HuH-7 (cell line): ENCODE measurements at regions not wholly inside any gene's neighbourhood (a gene's known extent, or its start where the extent isn't known, plus 50 kb on each side); places are given as distances from the start of the nearest gene placed in this dataset.

ENCODE experiments used
- DNase-seq: peaks from one replicate; pipeline ENCODE4 v3.0.0; 2011; ENCODE audit warnings: low spot score

DNA sequence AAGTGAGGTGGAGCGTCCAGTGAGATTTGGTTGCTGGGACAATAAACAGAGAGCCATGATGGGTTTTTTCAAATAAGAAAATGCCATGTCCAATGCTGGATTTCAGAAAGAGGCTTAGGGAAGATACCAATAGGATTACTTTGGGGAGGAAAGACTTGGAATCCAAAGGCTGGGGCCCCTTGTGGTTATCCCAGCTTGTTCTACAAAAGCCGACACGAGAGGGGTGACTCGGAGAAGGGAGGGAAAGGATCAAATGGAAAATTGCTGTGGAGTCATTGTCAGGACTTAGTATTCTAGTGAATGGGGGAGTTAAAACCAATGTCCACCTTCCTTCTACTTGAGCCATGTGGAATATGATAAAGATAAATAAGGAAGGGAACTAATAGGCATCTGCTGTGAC, 305.5 kb downstream of the SOX9 start:
- DNase-seq: no peak

DNA sequence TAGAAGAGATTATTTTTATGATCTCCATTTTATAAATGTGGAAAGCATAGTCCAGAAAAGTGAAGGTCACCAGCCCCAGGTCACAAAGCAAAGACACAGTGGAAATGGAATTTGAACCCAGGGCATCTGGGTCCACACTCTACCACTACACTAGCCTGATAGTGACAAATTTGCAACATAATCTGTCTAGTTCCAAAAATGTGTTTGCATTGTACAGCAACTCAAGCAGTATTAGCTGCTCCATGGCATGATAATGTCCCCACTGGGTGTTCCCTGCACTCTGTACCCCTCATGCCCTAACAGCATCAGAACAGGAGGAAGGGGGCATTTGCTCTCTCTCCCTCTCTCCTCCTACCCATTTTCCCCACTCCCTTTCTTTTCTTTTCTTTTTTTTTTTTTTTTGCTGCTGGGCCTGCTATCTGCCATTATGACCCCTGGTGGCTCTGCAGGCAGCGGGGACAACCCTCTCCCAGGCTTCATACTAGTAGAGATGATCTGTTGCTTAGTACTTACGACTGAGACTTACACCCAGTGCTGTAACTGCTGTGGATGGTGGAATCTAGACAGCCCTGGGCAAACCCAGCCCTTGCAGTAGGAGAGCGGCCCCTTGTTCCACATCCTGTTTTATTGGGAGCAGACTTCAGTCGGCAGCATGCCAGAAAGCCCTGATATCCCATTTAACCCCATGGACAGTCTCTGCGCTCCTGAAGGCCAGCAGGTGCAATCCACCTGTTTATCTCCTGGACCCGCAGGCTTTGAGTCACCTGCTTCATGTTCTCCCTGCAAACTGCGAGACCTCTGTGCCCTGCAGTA, 306.3 kb downstream of the SOX9 start:
- DNase-seq: no peak

DNA sequence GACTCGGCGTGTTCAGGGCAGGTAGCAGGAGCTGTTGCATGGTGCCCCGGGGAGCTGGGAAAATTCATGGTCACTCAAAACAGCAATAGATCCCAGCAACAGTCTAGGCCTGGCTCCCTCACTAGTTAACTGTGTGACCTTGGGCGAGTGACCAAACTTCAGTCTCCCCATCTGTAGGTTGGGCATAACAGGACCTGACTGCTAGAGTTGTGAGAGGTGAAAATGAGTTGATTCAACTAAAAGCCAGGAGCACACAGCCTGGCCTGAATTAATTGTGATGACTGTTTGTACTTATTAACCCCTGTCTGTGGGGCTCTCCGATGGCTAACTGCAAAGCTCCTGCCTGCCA, 306.9 kb downstream of the SOX9 start:
- no peak for DNase-seq

DNA sequence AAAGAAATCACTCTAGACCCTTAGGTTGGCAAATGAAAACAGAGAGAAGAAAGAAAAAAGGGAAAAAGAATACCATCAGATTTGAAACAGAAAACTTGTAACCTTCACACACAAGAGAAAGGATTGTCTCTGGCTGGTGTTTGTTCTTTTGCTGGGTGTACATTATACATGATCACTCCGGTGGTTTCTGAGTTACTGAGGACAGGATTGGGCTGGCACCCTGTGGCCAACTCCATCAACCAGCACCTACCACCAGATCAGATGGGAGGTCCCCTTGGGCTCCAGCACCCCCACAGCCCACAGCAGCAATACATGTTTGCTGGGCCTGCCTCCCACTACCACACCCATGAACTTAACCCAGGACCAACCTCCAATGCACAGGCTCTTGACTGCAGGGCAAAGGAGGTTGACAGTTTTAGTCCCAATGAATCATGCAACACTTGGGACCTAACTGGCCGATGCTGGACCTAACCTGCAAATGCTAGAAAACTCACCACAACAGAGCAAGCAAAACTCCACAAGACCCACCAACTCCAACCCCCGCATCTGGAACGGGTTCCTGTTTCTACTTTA, 308.3 kb downstream of the SOX9 start:
- DNase-seq: no peak

DNA sequence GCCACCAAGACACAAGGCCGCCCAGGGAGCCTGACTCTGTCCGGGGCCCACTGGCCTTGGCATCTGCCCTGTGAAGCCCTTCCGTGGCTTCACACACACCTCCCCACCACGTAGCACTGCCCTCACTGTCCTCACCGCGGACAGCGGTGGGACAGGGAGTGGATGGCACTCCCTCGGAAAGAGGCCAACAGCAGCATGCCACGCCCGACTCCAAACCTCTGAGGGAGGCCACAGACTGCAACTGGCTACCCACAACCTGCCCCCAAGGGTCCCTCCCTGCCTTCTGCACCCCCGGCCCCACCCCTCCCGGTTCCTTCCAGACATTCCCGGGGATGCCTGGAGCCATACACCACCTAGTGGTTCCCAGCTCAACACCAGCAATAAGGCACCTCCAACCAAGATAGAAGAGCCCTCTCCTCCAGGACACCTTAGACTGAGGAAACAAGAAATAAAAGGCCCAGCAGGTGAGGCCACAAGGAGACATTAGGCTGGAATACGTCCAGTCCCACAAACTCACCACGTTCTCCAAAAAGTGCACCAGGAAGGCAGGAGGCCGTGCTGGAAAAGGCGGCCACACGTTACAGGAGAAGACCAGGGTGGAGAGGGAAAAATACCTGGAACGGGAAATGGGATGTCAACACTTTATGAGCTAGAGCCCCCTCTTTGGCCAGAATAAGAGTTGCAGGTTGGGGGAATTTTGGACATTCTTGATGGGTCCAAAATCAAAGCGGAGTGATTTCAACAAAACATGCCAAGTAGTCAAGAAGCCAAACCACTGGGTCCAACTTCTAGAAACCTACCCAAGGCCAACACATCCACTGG, 310.0 kb downstream of the SOX9 start:
- no peak for DNase-seq

DNA sequence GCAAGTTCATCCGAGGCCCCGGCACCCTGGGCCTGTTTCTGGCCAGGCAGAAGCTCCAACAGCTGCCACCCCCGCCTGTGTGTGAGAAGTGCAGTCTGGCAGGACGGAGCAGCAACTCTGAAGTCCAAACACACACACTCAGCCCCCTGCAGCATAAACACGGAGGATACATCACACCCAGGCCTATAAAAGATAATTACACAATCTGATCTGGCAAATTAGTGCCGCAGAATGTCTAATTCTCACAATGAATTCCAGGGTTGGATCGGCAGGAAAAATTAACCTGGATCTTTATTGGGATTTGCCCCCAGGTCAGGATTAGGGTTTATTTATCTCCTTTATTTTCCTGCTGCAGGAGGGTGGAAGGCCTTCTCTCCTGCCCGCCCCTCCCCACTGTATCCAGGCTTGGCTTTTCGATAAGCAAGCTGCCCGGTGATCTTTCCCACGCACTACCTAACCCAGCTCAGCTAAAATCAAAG, 311.4 kb downstream of the SOX9 start:
- DNase-seq: no peak

DNA sequence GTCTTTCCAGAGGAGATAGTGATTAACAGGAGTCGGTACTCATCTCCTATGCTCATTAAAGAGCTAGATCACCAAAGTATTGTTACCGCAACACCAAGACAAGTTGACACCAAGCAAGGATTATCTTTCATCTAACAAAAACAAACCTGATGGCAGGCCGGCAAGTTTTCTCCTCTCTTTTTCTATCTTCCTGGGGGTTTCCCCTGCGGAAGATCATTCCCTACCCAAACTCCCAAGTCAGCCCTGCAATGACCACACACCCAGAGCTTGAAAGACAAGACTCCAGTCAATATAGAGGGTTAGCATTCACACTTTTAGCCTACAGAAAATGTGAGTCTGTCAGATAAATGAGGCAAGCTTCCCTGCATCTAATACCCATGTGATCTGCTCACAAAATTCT, 312.1 kb downstream of the SOX9 start:
- no peak for DNase-seq

DNA sequence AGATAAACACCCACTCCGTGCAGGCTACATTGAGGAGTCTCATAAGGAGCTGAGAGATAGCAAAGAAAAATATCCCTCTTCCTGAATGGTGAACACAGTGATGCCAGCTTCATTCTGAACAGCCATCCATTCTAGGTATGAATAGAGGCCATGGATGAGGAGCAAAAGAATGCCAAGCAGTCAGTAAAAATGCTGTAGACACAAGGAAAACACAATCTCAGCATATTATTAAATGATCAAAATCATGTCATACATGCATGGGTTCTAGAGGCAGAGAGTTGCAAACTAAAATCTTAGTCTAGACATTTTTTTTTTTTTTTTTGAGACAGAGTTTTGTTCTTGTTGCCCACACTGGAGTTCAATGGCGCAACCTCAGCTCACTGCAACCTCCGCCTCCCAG, 313.0 kb downstream of the SOX9 start:
- no peak for DNase-seq

DNA sequence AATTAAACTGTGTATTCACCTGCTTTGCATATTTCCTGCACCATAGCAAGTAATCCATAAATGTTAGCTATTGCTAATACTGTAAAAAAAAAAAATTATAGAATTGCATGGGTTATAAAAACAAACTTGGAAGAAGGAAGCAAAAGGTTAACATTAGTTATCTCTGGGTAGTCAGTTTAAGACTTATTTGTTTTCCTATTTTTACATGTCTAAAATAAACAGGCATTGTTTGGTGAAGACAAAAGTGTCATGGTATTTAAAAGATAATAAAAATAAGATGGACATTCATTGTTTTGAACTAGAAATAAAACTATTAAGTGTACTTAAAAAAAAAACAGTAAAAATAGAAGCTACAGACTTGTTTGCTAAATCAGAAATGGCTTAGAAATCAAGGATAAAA, 313.8 kb downstream of the SOX9 start:
- DNase-seq: no peak

DNA sequence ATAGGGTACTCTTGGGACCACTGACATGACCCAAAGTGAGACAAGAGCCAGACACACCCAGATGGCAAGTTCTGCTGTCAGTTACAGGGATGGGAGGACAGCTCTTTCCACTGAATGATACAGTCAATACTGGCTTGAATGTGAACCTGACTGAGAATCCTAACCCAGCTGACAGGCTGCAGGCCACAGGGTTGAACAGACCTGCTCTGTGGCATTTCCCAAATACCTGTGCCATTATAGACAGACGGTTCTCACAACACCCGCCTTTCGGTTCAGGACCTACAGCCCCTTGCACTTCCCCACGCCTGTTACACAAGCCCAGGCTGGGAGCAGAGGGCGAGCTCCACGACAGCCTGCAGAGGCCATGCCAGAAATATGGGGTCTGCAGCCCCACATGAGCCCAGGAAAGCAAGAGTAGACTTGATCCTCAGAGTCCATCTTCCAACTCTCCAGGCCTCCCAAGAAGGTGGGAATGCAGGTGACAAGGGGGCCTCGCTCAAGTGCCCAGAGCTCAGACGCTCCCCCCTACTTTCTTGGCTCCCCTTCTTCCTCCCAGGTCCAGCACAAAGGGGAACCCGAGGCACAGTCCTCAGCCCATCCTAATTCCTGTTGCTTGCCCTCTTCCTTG, 314.3 kb downstream of the SOX9 start:
- no peak for DNase-seq

DNA sequence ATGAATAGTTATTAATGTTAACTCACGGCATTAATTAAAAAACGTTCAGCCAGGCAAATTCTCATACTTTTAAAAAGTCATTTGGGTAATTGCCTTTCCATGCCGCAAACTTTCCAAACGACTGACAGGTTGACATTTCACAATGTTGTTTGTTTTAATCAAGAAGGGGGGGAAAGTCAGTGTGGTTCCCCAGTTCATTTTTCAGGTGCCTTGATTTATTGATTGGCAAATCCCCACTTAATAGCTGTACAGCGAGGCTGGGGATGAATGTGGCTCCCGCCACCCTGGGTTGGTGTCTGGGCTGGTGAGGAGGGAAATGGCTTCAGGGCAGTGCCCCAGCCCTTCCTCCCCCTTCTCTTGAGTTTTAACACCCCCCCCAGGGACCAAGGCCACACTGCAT, 318.0 kb downstream of the SOX9 start:
- no peak for DNase-seq

DNA sequence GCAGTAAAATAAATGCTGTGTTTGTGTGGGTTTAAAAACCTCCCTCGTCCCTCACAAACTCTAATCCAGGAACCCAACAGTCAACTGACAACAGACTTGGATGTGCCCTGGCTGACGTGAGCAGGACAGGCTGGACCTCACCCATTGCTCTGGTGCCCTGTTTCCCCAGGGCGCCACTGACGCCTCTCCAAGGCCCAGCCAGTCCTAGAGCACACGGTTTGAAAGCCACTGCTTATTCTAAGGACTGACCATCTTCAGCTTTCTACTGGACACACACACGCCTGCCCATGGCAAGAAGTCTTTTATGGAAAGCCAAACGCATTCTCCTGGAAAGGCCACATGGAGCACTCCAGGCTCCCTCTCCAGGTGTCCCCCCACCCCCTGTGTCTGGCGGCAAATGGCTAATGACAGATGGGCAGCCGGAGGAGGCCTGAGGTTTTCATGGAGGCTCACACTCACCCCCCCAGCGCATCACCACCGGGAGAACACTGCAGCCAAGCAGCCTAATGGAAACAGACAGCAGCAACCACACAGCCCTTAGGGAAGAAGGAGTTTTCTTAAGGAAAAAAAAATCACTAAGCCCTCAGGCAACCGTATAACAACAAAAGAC, 319.2 kb downstream of the SOX9 start:
- DNase-seq: no peak

DNA sequence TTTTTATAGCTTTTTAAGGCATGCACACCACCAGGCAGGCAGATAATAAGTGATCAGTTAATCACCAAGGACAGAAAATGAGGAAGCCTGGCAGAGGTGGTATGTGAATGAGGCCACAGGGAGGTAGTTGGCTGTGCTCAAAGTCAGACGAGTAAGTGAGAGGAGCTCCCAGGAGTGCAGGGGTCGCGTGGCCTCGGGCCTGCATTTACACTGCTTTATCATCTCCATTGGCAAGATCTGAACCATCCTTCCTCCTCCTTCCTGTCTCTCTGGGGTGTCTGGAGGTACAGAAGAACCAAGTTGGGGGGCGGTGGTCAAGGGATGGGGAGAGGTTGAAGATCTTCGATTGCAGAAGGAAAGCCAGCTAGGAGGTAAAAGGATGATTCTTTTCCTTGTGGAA, 320.1 kb downstream of the SOX9 start:
- DNase-seq: no peak

DNA sequence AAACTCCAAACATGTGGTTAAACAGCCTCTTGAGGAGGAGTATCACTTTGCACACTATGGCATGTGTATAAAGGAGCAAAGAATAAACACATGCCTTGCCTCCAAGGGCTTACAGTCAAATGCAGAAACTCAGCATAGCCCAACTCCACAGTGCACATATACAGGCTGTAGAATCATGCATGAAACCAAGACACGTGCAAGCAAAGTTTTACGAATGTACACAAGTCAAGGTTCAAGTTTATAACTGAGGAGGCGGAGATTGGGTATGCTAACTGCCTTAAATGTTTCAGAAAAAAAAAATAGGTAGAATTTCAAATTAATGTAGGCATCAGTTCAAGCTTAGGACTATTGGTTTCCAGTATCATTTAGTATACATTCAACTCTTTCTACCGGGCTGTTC, 321.1 kb downstream of the SOX9 start:
- DNase-seq: no peak

DNA sequence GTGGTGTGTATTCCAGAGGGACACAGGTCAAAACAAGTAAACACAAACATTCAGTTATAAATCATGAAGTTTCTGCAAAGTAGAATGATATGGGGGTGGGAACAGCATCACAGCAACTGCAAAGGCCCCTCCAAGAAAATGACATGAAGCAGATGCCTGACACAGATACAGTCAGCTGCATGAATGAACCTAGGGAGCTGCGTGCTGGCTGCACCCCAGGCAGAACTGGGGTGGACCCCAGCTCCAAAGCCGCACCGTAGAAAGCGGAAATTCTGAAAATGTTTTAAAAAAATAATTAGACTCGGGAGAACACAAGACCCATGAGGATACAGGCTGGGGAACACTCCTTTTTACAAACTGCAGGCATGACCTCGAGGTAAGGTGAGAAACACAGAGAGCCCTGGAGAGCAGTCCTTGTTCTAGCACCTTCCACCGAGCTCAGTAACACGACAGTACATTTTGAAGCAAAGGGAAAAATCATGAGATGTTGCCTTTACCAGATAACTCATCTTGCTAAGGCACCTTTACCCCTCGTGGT, 323.8 kb downstream of the SOX9 start:
- no peak for DNase-seq

DNA sequence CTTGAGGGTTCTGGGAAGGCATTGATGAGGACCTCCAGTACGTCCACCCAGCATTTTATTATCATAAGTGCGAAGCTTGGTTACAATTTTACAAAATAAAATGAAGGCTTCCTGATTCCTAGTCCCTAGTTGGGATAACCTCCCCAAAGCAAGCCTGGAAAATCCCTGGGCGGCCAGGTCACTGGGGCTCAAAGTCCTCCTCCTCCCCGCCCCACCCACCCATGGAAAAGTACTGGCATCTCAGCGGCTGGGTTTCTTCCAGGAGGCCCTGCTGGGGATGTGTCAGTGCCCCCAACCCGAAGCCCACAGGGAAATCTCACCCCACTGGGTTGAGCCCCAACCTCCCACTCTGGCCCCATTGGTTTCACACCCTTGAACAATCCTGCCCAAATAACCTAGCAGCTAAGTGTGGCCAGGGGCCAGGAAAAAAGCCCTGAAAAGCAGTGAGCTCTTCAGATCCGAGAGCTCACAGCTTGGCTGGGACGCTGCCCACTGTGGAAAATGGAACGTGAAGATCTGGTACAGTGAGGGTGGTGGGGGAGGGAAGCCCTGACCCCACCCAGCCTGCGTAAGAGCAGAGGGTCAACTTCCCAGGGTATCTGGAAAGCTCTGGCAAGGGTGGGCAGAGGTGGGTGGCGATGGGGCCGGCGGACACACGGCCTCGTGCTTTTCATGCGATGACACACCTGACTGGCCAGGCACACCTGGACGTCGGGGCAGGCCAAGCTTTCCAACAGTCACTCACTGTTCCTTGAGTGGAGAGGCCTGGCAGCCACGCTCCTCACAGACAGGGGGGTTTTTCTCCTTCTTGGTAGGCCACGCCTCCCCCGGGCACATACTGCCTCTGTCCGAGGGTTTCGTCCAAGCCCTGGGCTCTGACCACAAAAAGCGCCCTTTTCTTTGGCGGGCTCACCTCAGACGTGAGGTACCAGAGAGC, 324.5 kb downstream of the SOX9 start:
- peak; percentile 82 for DNase-seq

DNA sequence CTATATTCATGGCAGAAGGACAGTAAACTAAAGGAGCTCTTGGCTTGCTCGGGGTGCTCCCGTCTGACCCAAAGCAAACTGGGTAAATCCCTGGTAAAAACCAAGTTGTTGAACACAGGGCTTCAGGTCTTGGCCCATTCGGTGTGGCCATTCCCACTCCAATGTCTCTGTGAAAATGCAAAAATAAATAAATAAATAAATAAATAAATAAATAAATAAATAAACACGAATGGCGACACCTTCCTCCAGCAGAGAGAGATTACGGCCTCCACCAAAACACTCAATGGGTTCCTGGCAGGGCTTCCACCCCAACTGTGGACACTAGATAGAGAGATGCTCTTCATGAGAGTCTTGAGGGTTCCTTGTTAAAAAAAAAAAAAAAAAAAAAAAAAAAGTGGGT, 325.3 kb downstream of the SOX9 start:
- no peak for DNase-seq

DNA sequence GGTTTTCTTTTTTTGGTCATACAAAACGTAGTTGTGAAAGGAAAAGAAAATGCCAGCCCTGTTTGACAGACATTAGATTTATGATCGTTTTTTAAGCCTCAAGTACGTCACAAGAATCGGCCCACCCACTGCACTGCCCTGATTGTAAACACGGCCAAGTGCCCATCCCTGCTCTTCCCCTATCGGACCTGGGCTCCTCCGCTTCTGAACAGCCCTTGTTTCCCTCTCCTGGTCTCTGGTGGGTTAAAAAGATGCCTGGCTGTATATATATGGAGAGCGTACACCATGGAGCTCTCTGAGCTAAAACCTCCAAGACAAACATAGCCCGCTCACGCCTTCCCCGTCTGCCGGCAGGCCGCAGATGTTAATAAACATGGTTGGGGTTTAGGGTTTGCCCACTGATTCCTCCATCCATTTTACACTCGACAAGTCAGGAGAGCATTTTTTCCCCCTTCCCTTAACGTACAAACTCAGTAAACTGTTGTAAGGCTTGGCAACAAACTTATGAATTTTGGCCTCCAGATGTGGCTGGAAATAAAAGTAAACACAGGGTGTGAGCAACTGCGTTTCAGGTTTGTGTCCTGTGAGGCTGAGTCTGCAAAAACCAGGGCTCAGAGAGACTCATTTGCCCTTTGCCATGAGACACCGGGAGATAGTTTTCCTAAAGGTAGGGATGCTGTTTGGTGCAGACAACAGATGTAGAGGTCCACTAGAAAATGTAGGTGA, 325.9 kb downstream of the SOX9 start:
- DNase-seq: no peak

DNA sequence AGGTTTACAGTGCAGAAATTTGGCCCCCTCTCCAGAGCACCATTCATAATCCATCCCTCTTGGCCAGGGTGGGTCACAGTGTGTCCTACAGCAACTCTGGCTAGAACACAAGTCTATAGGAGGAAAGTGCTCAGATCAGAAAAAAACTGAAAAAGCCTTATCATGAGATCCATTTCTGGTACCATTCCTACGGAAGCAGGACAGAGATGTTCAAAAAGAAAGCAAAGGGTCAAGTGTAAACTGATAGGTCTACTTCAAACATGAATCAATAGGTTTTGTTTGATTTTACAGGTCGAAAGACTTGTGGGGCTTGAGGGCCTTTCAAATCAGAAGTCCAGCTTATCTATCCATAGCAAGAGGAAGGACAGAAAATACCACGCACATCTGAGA, 326.4 kb downstream of the SOX9 start:
- no peak for DNase-seq

DNA sequence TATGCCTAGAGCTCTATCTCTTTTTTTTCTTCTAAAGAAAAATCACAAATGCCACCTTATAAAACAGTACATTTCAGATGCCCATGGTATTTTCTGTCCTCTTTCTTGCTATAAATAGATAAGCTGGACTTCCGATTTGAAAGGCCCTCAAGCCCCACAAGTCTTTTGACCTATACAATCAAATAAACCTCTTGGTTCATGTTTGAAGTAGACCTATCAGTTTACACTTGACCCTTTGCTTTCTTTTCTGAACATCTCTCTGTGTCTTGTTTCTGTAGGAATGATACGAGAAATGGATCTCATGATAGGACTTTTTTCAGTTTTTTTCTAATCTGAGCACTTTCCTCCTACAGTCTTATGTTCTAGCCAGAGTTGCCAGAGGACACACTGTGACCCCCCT, 327.2 kb downstream of the SOX9 start:
- no peak for DNase-seq
